GM12865 (cell line): ENCODE measurements at regions not wholly inside any gene's neighbourhood (a gene's known extent, or its start where the extent isn't known, plus 50 kb on each side); places are given as distances from the start of the nearest gene placed in this dataset.

ENCODE experiments used
- DNase-seq: peaks from one replicate; pipeline ENCODE4 v3.0.0; 2010; ENCODE audit warnings: low read depth
- H3K4me3 ChIP-seq: 2 replicates; pipeline ENCODE4 v1.5.1; 2011; ENCODE audit warnings: mild to moderate bottlenecking, low read depth, low read length, control low read depth
- TF ChIP-seq, protein P1 (sequence below): IDR thresholded peaks from 2 replicates; pipeline ENCODE4 v1.5.1; 2011; ENCODE audit warnings: low read length, control low read depth, low read depth, inconsistent platforms; ENCODE audit not compliant: insufficient read depth; ENCODE audit errors: missing control alignments

DNA sequence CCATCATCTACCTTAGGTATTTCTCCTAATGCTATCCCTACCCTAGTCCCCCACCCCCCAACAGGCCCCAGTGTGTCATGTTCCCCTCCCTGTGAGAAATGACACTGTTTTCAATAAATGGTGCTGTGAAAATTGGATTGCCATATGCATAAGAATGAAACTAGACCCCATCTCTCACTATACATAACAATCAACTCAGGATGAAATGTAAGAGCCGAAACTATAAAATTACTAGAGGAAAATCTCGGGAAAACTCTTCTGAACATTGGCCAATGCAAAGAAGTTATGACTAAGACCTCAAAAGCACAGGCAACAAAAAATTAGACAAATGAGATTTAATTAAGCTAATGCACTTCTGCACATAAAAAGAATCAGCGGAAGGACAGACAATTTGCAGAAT is 138.2 kb downstream of the SUCLA2 start:
- no peak overlapping the region for H3K4me3 ChIP-seq
- TF ChIP-seq, protein P1, sequence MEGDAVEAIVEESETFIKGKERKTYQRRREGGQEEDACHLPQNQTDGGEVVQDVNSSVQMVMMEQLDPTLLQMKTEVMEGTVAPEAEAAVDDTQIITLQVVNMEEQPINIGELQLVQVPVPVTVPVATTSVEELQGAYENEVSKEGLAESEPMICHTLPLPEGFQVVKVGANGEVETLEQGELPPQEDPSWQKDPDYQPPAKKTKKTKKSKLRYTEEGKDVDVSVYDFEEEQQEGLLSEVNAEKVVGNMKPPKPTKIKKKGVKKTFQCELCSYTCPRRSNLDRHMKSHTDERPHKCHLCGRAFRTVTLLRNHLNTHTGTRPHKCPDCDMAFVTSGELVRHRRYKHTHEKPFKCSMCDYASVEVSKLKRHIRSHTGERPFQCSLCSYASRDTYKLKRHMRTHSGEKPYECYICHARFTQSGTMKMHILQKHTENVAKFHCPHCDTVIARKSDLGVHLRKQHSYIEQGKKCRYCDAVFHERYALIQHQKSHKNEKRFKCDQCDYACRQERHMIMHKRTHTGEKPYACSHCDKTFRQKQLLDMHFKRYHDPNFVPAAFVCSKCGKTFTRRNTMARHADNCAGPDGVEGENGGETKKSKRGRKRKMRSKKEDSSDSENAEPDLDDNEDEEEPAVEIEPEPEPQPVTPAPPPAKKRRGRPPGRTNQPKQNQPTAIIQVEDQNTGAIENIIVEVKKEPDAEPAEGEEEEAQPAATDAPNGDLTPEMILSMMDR, result no peak
- DNase-seq, result no peak

DNA sequence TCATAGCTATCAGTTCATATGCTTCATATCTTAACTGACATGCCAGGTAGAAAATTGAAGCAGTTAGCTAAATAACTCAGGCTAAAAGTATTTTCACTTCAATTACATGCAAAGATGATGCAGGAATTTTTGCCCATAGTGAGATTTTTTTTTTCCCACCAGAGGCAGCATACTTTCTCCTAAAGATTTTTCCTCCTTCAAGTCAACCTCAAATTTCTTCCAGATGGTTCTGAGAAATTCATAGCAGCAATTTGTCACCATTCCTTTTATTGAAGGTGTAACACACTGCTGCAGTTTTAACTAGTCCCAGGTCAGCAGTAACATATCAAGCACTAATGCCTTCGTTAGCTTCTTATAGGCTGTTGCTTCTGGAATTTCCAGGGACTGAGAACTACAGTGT is 141.9 kb downstream of the SUCLA2 start:
- H3K4me3 ChIP-seq, result no peak overlapping the region
- DNase-seq, result no peak
- TF ChIP-seq, protein P1, result no peak

DNA sequence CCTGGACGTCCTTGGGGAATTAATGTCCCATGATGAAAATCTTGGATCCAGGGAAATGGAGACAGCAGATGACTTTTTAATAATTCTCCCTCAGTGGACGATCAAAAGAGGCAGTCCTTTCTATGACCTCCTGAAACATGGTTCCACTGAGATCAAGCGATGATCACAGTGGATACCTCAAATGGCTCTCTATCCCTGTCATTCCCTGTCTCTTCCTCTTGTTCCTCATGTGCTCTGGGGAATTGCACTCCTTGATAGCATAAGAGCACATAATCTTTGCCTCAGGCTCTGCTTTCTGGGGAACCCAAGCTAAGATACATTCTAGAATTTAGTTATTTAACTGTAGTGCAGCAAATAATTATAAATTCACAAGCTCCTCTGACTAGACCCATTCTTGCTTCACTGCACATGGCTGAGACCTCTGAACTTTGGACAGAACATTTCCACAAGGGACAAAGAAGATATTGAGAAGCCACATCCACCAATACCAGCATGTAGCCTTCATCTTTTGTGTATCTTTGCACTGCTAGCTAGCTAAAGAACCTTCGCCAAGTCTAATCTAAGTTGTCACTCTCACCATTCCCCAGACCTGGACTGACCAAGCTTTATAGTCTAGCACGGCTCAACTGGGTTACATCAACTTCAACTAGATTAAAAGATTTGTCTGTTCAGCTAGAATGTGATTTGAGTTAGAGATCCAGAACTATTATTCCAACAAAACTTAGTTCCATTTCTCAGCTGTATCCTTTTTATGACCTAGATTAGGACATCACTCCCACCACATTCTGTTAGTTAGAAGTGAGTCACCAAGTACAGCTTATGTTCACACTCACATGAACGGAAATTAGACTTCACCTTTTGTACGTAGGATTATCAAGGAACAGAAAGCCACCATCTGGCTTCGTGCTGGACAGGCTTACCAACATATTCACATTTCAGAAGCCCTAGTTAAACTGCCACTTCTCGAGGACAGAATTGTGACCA is 142.7 kb downstream of the SUCLA2 start:
- H3K4me3 ChIP-seq, result no peak overlapping the region
- TF ChIP-seq, protein P1, result no peak
- DNase-seq, result no peak

DNA sequence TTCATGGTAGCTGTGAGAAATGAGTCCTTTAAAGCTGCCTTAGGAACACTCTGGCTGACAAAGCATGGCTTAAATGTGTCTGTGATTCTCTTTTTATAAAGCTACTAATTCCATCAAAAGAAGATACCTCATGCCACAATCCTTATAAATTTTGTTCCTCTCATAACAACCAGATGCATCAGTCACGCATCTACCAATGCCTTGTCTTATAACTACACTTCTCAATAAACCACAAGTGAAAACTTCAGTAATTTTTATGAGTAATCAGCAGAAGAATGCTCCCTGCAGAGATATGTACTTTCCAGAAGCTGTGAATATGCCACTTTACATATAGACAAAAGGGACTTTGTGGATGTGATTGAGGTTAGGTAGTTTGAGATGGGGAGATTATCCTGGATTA is 147.8 kb downstream of the SUCLA2 start:
- DNase-seq, result no peak
- TF ChIP-seq, protein P1, result no peak
- no peak overlapping the region for H3K4me3 ChIP-seq

DNA sequence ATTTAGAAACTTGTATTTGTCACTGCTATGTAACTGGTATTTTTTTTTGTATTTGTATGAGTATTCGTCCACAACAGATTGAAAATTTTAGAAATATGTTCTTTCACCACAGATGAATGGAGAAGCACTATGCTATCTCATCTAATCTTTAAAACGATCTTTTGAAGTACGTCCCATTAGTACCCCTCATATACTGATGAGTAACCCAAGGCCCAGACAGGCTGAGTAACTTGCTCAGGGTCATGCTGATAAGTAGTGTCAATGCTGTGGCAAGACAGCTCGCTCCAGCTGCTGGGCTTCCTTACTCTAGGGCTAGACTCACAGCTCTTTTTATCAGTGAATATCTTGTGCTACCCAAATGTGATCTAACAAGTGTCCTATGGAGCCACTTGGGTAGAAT is 154.2 kb downstream of the SUCLA2 start:
- no peak for DNase-seq
- TF ChIP-seq, protein P1, result no peak
- H3K4me3 ChIP-seq, result no peak overlapping the region

DNA sequence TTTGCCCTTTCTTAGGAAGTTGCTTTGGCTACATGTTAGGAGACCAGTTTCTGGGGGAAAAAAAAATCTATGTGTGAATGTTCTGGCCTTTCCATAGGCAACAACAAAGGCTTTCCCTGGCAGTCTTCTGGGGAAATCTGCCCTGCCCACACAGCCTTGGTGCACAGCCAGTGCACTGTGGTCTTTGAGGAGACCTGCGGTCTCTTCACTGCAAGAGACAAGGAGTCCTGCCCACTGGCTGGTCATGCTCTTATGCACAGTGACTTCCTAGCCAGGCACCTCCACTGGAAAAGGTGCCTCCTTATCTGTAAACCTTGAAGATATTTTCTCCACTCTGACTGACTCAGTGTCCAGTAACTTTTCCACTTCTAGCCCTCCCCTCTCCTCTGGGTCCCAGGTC is 155.1 kb downstream of the SUCLA2 start:
- no peak overlapping the region for H3K4me3 ChIP-seq
- DNase-seq, result no peak
- TF ChIP-seq, protein P1, result no peak
